SK-N-SH (cell line): ENCODE measurements at regions not wholly inside any gene's neighbourhood (a gene's known extent, or its start where the extent isn't known, plus 50 kb on each side); places are given as distances from the start of the nearest gene placed in this dataset.

ENCODE experiments used
- TF ChIP-seq, protein P1 (sequence below): fragments of 200-600 bp; sonication (generic); IDR thresholded peaks from 2 replicates; pipeline ENCODE4 v1.6.1; 2017; ENCODE audit warnings: antibody characterized with exemption, mild to moderate bottlenecking, moderate library complexity
- TF ChIP-seq, protein P2 (sequence below): IDR thresholded peaks from 2 replicates; pipeline ENCODE4 v1.6.1; 2012; ENCODE audit warnings: mild to moderate bottlenecking, low read depth, low read length, moderate library complexity

DNA sequence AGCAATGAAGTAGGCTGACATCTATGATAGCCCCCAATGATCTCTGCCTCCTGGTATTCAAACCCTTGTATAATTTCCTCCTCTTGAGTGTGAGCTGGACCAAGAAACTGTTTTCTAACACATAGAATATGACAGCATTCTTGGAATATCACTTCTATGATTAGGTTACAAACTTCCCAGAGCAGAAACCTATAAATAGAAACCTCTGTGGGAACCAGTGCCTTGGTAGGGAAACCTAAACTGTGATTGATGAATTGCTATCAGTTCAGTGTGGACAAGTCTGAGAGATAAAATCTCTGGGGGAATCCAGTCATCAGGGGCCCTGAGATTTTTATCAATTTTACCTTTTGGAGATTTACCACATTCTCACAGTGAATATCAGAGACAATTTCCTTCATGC, 756.5 kb upstream of the AGA start:
- TF ChIP-seq, protein P1, sequence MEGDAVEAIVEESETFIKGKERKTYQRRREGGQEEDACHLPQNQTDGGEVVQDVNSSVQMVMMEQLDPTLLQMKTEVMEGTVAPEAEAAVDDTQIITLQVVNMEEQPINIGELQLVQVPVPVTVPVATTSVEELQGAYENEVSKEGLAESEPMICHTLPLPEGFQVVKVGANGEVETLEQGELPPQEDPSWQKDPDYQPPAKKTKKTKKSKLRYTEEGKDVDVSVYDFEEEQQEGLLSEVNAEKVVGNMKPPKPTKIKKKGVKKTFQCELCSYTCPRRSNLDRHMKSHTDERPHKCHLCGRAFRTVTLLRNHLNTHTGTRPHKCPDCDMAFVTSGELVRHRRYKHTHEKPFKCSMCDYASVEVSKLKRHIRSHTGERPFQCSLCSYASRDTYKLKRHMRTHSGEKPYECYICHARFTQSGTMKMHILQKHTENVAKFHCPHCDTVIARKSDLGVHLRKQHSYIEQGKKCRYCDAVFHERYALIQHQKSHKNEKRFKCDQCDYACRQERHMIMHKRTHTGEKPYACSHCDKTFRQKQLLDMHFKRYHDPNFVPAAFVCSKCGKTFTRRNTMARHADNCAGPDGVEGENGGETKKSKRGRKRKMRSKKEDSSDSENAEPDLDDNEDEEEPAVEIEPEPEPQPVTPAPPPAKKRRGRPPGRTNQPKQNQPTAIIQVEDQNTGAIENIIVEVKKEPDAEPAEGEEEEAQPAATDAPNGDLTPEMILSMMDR = no peak
- TF ChIP-seq, protein P2, sequence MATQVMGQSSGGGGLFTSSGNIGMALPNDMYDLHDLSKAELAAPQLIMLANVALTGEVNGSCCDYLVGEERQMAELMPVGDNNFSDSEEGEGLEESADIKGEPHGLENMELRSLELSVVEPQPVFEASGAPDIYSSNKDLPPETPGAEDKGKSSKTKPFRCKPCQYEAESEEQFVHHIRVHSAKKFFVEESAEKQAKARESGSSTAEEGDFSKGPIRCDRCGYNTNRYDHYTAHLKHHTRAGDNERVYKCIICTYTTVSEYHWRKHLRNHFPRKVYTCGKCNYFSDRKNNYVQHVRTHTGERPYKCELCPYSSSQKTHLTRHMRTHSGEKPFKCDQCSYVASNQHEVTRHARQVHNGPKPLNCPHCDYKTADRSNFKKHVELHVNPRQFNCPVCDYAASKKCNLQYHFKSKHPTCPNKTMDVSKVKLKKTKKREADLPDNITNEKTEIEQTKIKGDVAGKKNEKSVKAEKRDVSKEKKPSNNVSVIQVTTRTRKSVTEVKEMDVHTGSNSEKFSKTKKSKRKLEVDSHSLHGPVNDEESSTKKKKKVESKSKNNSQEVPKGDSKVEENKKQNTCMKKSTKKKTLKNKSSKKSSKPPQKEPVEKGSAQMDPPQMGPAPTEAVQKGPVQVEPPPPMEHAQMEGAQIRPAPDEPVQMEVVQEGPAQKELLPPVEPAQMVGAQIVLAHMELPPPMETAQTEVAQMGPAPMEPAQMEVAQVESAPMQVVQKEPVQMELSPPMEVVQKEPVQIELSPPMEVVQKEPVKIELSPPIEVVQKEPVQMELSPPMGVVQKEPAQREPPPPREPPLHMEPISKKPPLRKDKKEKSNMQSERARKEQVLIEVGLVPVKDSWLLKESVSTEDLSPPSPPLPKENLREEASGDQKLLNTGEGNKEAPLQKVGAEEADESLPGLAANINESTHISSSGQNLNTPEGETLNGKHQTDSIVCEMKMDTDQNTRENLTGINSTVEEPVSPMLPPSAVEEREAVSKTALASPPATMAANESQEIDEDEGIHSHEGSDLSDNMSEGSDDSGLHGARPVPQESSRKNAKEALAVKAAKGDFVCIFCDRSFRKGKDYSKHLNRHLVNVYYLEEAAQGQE = no peak
